ENCODE measurements at regions not wholly inside any gene's neighbourhood (a gene's known extent, or its start where the extent isn't known, plus 50 kb on each side); places are given as distances from the start of the nearest gene placed in this dataset.

GRCh38 chr21:24470852-24471251, 1136.4 kb downstream of the MRPL39 start:
- TF ChIP-seq POLR2AphosphoS5 (IDR thresholded peaks at IDR 0.05; ENCODE audit: low read depth) = no peak
- no peak for TF ChIP-seq JUNB (IDR thresholded peaks at IDR 0.05; ENCODE audit: unreplicated experiment)
- no peak for TF ChIP-seq REST (IDR thresholded peaks at IDR 0.05; ENCODE audit: unreplicated experiment)
- no peak for TF ChIP-seq STAT1 (IDR thresholded peaks at IDR 0.05; ENCODE audit: unreplicated experiment)

GRCh38 chr21:24456358-24456757, 1150.9 kb downstream of the MRPL39 start:
- no peak overlapping the region for H3K4me2 ChIP-seq
- H3K36me3 Mint-ChIP-seq (ENCODE audit: low read depth) = peaks cover 2% of the 10 kb centered on the region; the same call in 1 of the 3 replicates
- no peak overlapping the region for H3K27ac ChIP-seq (ENCODE audit: low read depth)
- no peak for DNase-seq (ENCODE audit: low spot score)
- no peaks in the 10 kb centered on the region for H3K27me3 Mint-ChIP-seq (ENCODE audit: insufficient read depth, low read depth, poor library complexity)
- H3K9me3 Mint-ChIP-seq = peaks cover 52% of the 10 kb centered on the region
- H3K9me2 ChIP-seq (ENCODE audit: insufficient read depth) = no peaks in the 10 kb centered on the region
- H3K27ac Mint-ChIP-seq = no peak overlapping the region
- H3K4me3 ChIP-seq = no peak overlapping the region
- H4K20me1 ChIP-seq (replicated peaks; ENCODE audit: insufficient read depth) = no peaks in the 10 kb centered on the region
- no peaks in the 10 kb centered on the region for H3K27me3 ChIP-seq (ENCODE audit: insufficient read depth)
- no peaks in the 10 kb centered on the region for H3K79me2 ChIP-seq (replicated peaks; ENCODE audit: insufficient read depth)
- TF ChIP-seq EZH2phosphoT487 (IDR thresholded peaks at IDR 0.05; ENCODE audit: unreplicated experiment) = no peak
- no peak for TF ChIP-seq EZH2 (IDR thresholded peaks at IDR 0.05; ENCODE audit: low read depth, unreplicated experiment)
- H3K4me1 ChIP-seq (ENCODE audit: insufficient read depth) = no peaks in the 10 kb centered on the region
- H3K4me1 Mint-ChIP-seq = no peaks in the 10 kb centered on the region
- no peaks in the 10 kb centered on the region for H3K36me3 ChIP-seq (ENCODE audit: insufficient read depth)
- no peaks in the 10 kb centered on the region for H3F3A ChIP-seq (replicated peaks; ENCODE audit: low read depth)
- ATAC-seq = no peak
- H3K4me3 Mint-ChIP-seq = no peak overlapping the region
- H2AFZ ChIP-seq = no peak overlapping the region

More at GRCh38 chr21:24470852-24471251, 1136.4 kb downstream of the MRPL39 start:
- H3K9me3 Mint-ChIP-seq = peaks cover 68% of the 10 kb centered on the region
- Histone ChIP-seq H3K9me2 (ENCODE audit: insufficient read depth) (no peaks in the 10 kb centered on the region), H3K4me3 (no peak overlapping the region), H3F3A (replicated peaks; ENCODE audit: low read depth) (no peaks in the 10 kb centered on the region), H3K4me1 (ENCODE audit: insufficient read depth) (no peaks in the 10 kb centered on the region), H3K27ac (ENCODE audit: low read depth) (no peak overlapping the region), H3K27me3 (ENCODE audit: insufficient read depth) (no peaks in the 10 kb centered on the region), H3K4me2 (no peak overlapping the region), H4K20me1 (replicated peaks; ENCODE audit: insufficient read depth) (no peaks in the 10 kb centered on the region), H2AFZ (no peak overlapping the region), H3K36me3 (ENCODE audit: insufficient read depth) (no peaks in the 10 kb centered on the region), H3K79me2 (replicated peaks; ENCODE audit: insufficient read depth) (no peaks in the 10 kb centered on the region)
- H3K27ac Mint-ChIP-seq = no peak overlapping the region
- H3K4me3 Mint-ChIP-seq = no peak overlapping the region
- ATAC-seq (no peak), DNase-seq (ENCODE audit: low spot score) (no peak)
- peaks cover 17% of the 10 kb centered on the region; the same call in 2 of the 3 replicates for H3K36me3 Mint-ChIP-seq (ENCODE audit: low read depth)
- H3K4me1 Mint-ChIP-seq = no peaks in the 10 kb centered on the region
- no peaks in the 10 kb centered on the region for H3K27me3 Mint-ChIP-seq (ENCODE audit: insufficient read depth, low read depth, poor library complexity)

GRCh38 chr21:24450119-24450518, 1157.2 kb downstream of the MRPL39 start:
- Mint-ChIP-seq H3K4me1 (no peaks in the 10 kb centered on the region), H3K27me3 (ENCODE audit: insufficient read depth, low read depth, poor library complexity) (no peaks in the 10 kb centered on the region), H3K27ac (no peak overlapping the region), H3K9me3 (peaks cover 63% of the 10 kb centered on the region), H3K4me3 (no peak overlapping the region), H3K36me3 (ENCODE audit: low read depth) (peaks cover 6% of the 10 kb centered on the region; the same call in 2 of the 3 replicates)
- Histone ChIP-seq H3K4me3 (no peak overlapping the region), H3K9me2 (ENCODE audit: insufficient read depth) (peaks cover 4% of the 10 kb centered on the region; the same call in 1 of the 2 replicates), H3F3A (replicated peaks; ENCODE audit: low read depth) (no peaks in the 10 kb centered on the region), H4K20me1 (replicated peaks; ENCODE audit: insufficient read depth) (no peaks in the 10 kb centered on the region), H3K27me3 (ENCODE audit: insufficient read depth) (no peaks in the 10 kb centered on the region), H3K4me1 (ENCODE audit: insufficient read depth) (no peaks in the 10 kb centered on the region), H3K27ac (ENCODE audit: low read depth) (no peak overlapping the region), H2AFZ (no peak overlapping the region), H3K4me2 (no peak overlapping the region), H3K79me2 (replicated peaks; ENCODE audit: insufficient read depth) (no peaks in the 10 kb centered on the region), H3K36me3 (ENCODE audit: insufficient read depth) (no peaks in the 10 kb centered on the region)
- DNase-seq (ENCODE audit: low spot score) = no peak
- no peak for ATAC-seq
- no peak for TF ChIP-seq POLR2AphosphoS5 (IDR thresholded peaks at IDR 0.05; ENCODE audit: low read depth)
- TF ChIP-seq REST (IDR thresholded peaks at IDR 0.05; ENCODE audit: unreplicated experiment) = no peak
- no peak for TF ChIP-seq ZNF114 (CRISPR knock-in tag; IDR thresholded peaks at IDR 0.05)
- TF ChIP-seq ZNF331 (CRISPR knock-in tag; IDR thresholded peaks at IDR 0.05; ENCODE audit: low read depth) = no peak
- no peak for TF ChIP-seq NANOG (IDR thresholded peaks at IDR 0.05; ENCODE audit: borderline replicate concordance)
- no peak for TF ChIP-seq JUNB (IDR thresholded peaks at IDR 0.05; ENCODE audit: unreplicated experiment)
- TF ChIP-seq EZH2phosphoT487 (IDR thresholded peaks at IDR 0.05; ENCODE audit: unreplicated experiment) = no peak

Measured in GM23338 (cell line).